ENCODE measurements at regions not wholly inside any gene's neighbourhood (a gene's known extent, or its start where the extent isn't known, plus 50 kb on each side); places are given as distances from the start of the nearest gene placed in this dataset.
"Not testable (repeated sequence)": the region's sequence is repeated elsewhere in the genome, so short reads cannot be mapped to it uniquely, and the experiment has no call there.

- H3K27ac Mint-ChIP-seq (ENCODE audit: unreplicated experiment) = no peak overlapping the region
- no peaks in the 10 kb centered on the region for H3K27me3 Mint-ChIP-seq (ENCODE audit: unreplicated experiment)
- no peak for DNase-seq (ENCODE audit: low spot score)
- peaks cover 12% of the 10 kb centered on the region for H3K9me3 Mint-ChIP-seq (ENCODE audit: unreplicated experiment)
- no peaks in the 10 kb centered on the region for H3K36me3 Mint-ChIP-seq (ENCODE audit: low read depth, unreplicated experiment)
- no peaks in the 10 kb centered on the region for H3K4me1 Mint-ChIP-seq (ENCODE audit: unreplicated experiment)
- no peak overlapping the region for H3K4me3 Mint-ChIP-seq (ENCODE audit: unreplicated experiment)
- no peak for TF ChIP-seq CTCF (IDR thresholded peaks at IDR 0.05; ENCODE audit: unreplicated experiment)
Measured at GRCh38 chr15:45802140-45802539, 167.3 kb downstream of the SQOR start.

DNA sequence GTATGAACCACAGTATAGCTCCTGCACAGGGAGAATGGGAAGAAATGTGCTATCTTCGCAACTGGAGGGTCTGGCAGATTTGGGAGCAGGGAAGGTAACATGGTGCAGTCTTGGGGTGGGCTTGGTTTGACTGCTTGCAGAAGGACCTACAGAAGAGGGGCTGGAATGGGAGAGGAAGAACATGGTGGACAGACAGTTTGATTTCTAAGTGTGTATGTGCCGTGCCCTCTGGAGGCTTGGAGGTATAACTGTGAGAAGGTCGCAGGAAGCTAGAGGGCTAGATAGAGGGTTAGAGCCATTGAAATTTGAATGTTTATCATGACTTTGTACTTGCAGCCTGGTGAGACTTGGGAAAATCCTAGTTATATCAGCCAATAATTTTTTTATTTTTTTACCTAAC lies 169.2 kb downstream of the SQOR start:
- Mint-ChIP-seq H3K9me3 (ENCODE audit: unreplicated experiment) (peaks cover 13% of the 10 kb centered on the region), H3K27ac (ENCODE audit: unreplicated experiment) (no peak overlapping the region), H3K4me3 (ENCODE audit: unreplicated experiment) (no peak overlapping the region), H3K4me1 (ENCODE audit: unreplicated experiment) (no peaks in the 10 kb centered on the region), H3K36me3 (ENCODE audit: low read depth, unreplicated experiment) (no peaks in the 10 kb centered on the region), H3K27me3 (ENCODE audit: unreplicated experiment) (no peaks in the 10 kb centered on the region)
- no peak for TF ChIP-seq CTCF (IDR thresholded peaks at IDR 0.05; ENCODE audit: unreplicated experiment)
- no peak for DNase-seq (ENCODE audit: low spot score)

DNA sequence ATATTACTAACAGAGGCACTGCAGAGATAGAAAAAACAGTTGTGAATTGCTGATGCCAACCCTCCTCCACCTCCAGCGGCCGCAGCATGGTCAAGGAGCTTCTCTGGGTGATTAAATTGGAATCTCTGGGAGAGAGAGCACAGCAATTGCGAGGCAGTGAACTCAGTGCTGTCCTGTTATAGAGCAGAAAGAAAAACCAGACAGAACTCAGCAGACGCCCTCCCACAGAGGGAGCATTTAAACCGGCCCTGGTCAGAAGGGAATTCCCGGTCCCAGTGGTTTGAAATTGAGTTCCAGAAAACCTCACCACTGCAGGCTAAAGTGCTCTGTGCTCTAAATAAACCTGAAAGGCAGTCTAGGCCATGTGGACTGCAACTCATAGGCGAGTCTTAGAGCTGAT lies 175.4 kb downstream of the SQOR start:
- Mint-ChIP-seq H3K27me3 (ENCODE audit: unreplicated experiment) (peaks cover 3% of the 10 kb centered on the region), H3K36me3 (ENCODE audit: low read depth, unreplicated experiment) (peaks cover 8% of the 10 kb centered on the region), H3K9me3 (ENCODE audit: unreplicated experiment) (peaks cover 3% of the 10 kb centered on the region), H3K4me1 (ENCODE audit: unreplicated experiment) (no peaks in the 10 kb centered on the region), H3K4me3 (ENCODE audit: unreplicated experiment) (no peak overlapping the region), H3K27ac (ENCODE audit: unreplicated experiment) (no peak overlapping the region)
- DNase-seq (ENCODE audit: low spot score) = no peak
- no peak for TF ChIP-seq CTCF (IDR thresholded peaks at IDR 0.05; ENCODE audit: unreplicated experiment)

DNA sequence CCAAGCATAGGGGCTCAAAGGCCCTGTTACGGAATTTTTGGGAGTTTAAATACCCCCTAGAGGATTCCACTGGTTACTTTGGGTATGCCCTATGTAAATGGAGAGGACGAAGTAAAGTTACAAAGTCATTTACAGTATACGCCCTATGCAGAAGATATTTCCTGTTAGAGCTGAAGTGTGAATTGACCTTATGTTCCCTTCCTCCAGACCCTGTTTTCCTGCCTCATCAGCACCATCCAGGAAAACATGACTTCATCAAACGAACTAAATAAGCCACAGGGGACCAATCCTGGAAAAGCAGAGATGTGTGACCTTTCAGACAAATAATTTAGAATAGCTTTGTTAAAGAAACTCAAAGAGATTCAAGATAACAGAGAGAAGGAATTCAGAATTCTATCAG lies 177.4 kb downstream of the SQOR start:
- DNase-seq (ENCODE audit: low spot score) = no peak

GRCh38 chr15:45817578-45817977 lies 182.7 kb downstream of the SQOR start:
- H3K27ac Mint-ChIP-seq (ENCODE audit: unreplicated experiment); H3K27me3 Mint-ChIP-seq (ENCODE audit: unreplicated experiment); H3K36me3 Mint-ChIP-seq (ENCODE audit: low read depth, unreplicated experiment); DNase-seq (ENCODE audit: low spot score); H3K4me3 Mint-ChIP-seq (ENCODE audit: unreplicated experiment); H3K4me1 Mint-ChIP-seq (ENCODE audit: unreplicated experiment): not testable (repeated sequence)
- peaks cover 11% of the 10 kb centered on the region for H3K9me3 Mint-ChIP-seq (ENCODE audit: unreplicated experiment)

More for the DNA sequence above, 177.4 kb downstream of the SQOR start:
- no peak overlapping the region for H3K27ac Mint-ChIP-seq (ENCODE audit: unreplicated experiment)
- H3K36me3 Mint-ChIP-seq (ENCODE audit: low read depth, unreplicated experiment) = peaks cover 8% of the 10 kb centered on the region
- peaks cover 3% of the 10 kb centered on the region for H3K27me3 Mint-ChIP-seq (ENCODE audit: unreplicated experiment)
- H3K4me3 Mint-ChIP-seq (ENCODE audit: unreplicated experiment) = no peak overlapping the region
- TF ChIP-seq CTCF (IDR thresholded peaks at IDR 0.05; ENCODE audit: unreplicated experiment) = no peak
- H3K9me3 Mint-ChIP-seq (ENCODE audit: unreplicated experiment) = peaks cover 3% of the 10 kb centered on the region
- no peaks in the 10 kb centered on the region for H3K4me1 Mint-ChIP-seq (ENCODE audit: unreplicated experiment)

DNA sequence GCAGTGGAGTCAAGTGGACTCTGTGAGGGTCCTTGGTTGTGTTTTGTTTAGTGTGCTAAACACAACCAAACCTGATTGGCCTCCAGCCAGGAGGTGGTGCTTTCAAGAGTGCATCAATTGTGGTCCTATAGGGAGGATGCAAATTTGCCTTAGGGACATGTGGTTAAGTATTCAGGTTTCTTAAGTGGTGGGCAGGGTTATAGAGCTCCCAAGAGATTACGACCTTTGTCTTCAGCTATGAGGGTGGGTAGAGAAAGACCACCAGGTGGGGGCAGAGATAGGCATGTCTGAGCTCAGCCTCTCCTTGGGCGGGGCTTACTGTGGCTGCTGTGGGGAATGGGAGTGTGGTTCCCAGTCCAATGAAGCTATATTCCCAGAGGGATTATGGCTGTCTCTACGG lies 186.6 kb downstream of the SQOR start:
- Mint-ChIP-seq H3K9me3 (ENCODE audit: unreplicated experiment) (peaks cover 21% of the 10 kb centered on the region), H3K4me3 (ENCODE audit: unreplicated experiment) (no peak overlapping the region), H3K27me3 (ENCODE audit: unreplicated experiment) (peaks cover 5% of the 10 kb centered on the region), H3K36me3 (ENCODE audit: low read depth, unreplicated experiment) (no peaks in the 10 kb centered on the region), H3K27ac (ENCODE audit: unreplicated experiment) (no peak overlapping the region), H3K4me1 (ENCODE audit: unreplicated experiment) (no peaks in the 10 kb centered on the region)
- TF ChIP-seq CTCF (IDR thresholded peaks at IDR 0.05; ENCODE audit: unreplicated experiment) = no peak
- DNase-seq (ENCODE audit: low spot score) = no peak

DNA sequence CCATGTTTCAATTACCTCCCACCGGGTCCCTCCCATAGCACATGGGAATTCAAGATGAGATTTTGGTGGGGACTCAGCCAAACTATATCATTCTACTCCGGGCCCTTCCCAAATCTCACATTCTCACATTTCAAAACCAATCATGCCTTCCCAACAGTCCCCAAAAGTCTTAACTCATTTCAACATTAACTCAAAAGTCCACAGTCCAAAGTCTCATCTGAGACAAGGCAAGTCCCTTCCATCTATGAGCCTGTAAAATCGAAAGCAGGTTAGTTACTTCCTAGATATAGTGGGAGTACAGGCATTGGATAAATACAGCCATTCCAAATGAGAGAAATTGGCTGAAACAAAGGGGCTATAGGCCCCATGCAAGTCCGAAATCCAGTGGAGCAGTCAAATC lies 188.1 kb downstream of the SQOR start:
- not testable (repeated sequence) for H3K4me3 Mint-ChIP-seq (ENCODE audit: unreplicated experiment); H3K4me1 Mint-ChIP-seq (ENCODE audit: unreplicated experiment); H3K27ac Mint-ChIP-seq (ENCODE audit: unreplicated experiment); H3K36me3 Mint-ChIP-seq (ENCODE audit: low read depth, unreplicated experiment); H3K27me3 Mint-ChIP-seq (ENCODE audit: unreplicated experiment); DNase-seq (ENCODE audit: low spot score)
- peaks cover 29% of the 10 kb centered on the region for H3K9me3 Mint-ChIP-seq (ENCODE audit: unreplicated experiment)

Measured in endothelial cell (in vitro differentiated cells).